HG03442 (cell line): ENCODE measurements at regions not wholly inside any gene's neighbourhood (a gene's known extent, or its start where the extent isn't known, plus 50 kb on each side); places are given as distances from the start of the nearest gene placed in this dataset.
"Not testable (repeated sequence)": the region's sequence is repeated elsewhere in the genome, so short reads cannot be mapped to it uniquely, and the experiment has no call there.

Experiments
- ATAC-seq: cut with Tn5 transposase; IDR thresholded peaks from one replicate; pipeline ENCODE4 v1.9.1; 2021; ENCODE audit warnings: mild to moderate bottlenecking, moderate library complexity; ENCODE audit not compliant: unreplicated experiment

GRCh38 chr5:87661784-87662566, 249.2 kb upstream of the CCNH start:
- ATAC-seq: no peak

- ATAC-seq: no peak
Measured at GRCh38 chr5:87653242-87653641, 240.5 kb upstream of the CCNH start.

GRCh38 chr5:87650284-87650683, 237.6 kb upstream of the CCNH start:
- no peak for ATAC-seq

GRCh38 chr5:87649455-87649854, 236.7 kb upstream of the CCNH start:
- no peak for ATAC-seq

GRCh38 chr5:87645224-87645623, 232.5 kb upstream of the CCNH start:
- ATAC-seq: no peak

GRCh38 chr5:87640902-87641301, 228.2 kb upstream of the CCNH start:
- ATAC-seq: no peak

GRCh38 chr5:87627363-87627762, 214.6 kb upstream of the CCNH start:
- no peak for ATAC-seq

GRCh38 chr5:87608385-87608784, 195.7 kb upstream of the CCNH start:
- no peak for ATAC-seq

- no peak for ATAC-seq
Measured at GRCh38 chr5:87605663-87606062, 192.9 kb upstream of the CCNH start.

- ATAC-seq: no peak
Measured at GRCh38 chr5:87599778-87600177, 187.0 kb upstream of the CCNH start.

GRCh38 chr5:87598460-87598859, 185.7 kb upstream of the CCNH start:
- ATAC-seq: no peak

- ATAC-seq: no peak
Measured at GRCh38 chr5:87594566-87594965, 181.8 kb upstream of the CCNH start.

GRCh38 chr5:87589587-87589986, 176.9 kb upstream of the CCNH start:
- no peak for ATAC-seq

GRCh38 chr5:87588316-87588715, 175.6 kb upstream of the CCNH start:
- ATAC-seq: no peak

GRCh38 chr5:87583704-87584103, 171.0 kb upstream of the CCNH start:
- not testable (repeated sequence) for ATAC-seq

GRCh38 chr5:87582149-87582548, 169.4 kb upstream of the CCNH start:
- no peak for ATAC-seq

GRCh38 chr5:87581661-87582060, 168.9 kb upstream of the CCNH start:
- no peak for ATAC-seq

- peak; percentile 48 for ATAC-seq
Measured at GRCh38 chr5:87579678-87580077, 166.9 kb upstream of the CCNH start.

- no peak for ATAC-seq
Measured at GRCh38 chr5:87576867-87577266, 164.1 kb upstream of the CCNH start.

GRCh38 chr5:87576306-87576705, 163.6 kb upstream of the CCNH start:
- not testable (repeated sequence) for ATAC-seq

- ATAC-seq: no peak
Measured at GRCh38 chr5:87574106-87574505, 161.4 kb upstream of the CCNH start.

GRCh38 chr5:87572611-87573010, 159.9 kb upstream of the CCNH start:
- no peak for ATAC-seq

- ATAC-seq: peak; percentile 66
Measured at GRCh38 chr5:87572090-87572489, 159.4 kb upstream of the CCNH start.
